Neural progenitor cell (in vitro differentiated cells): ENCODE measurements at regions not wholly inside any gene's neighbourhood (a gene's known extent, or its start where the extent isn't known, plus 50 kb on each side); places are given as distances from the start of the nearest gene placed in this dataset.

ENCODE experiments used
- DNase-seq: peaks from one replicate; pipeline ENCODE4 v3.0.0-alpha.2; 2016; ENCODE audit warnings: low spot score
- H2AFZ ChIP-seq: fragments of 200-600 bp; sonication (generic); replicated peaks from 2 replicates; pipeline ENCODE4 v1.6.1; 2016; ENCODE audit warnings: antibody characterized with exemption
- H3F3A ChIP-seq: fragments of 200-600 bp; sonication (generic); 2 replicates; pipeline ENCODE4 v1.6.1; 2016; ENCODE audit warnings: antibody characterized with exemption, low read depth
- H3K27ac ChIP-seq: fragments of 200-600 bp; sonication (generic); 2 replicates; pipeline ENCODE4 v1.5.1; 2016; ENCODE audit warnings: mild to moderate bottlenecking
- H3K27me3 ChIP-seq: fragments of 200-600 bp; sonication (generic); 2 replicates; pipeline ENCODE4 v1.6.1; 2016; ENCODE audit warnings: mild to moderate bottlenecking, moderate library complexity
- H3K36me3 ChIP-seq: fragments of 200-600 bp; sonication (generic); 2 replicates; pipeline ENCODE4 v1.5.1; 2016
- H3K4me1 ChIP-seq: fragments of 200-600 bp; sonication (generic); 2 replicates; pipeline ENCODE4 v1.6.1; 2016; ENCODE audit warnings: mixed run types
- H3K4me2 ChIP-seq: fragments of 200-600 bp; sonication (generic); 2 replicates; pipeline ENCODE4 v1.6.1; 2016
- H3K4me3 ChIP-seq: fragments of 200-600 bp; sonication (generic); 2 replicates; pipeline ENCODE4 v1.5.1; 2016
- H3K79me2 ChIP-seq: fragments of 200-600 bp; sonication (generic); 2 replicates; pipeline ENCODE4 v1.6.1; 2016; ENCODE audit warnings: low read depth
- H3K9ac ChIP-seq: fragments of 200-600 bp; sonication (generic); 2 replicates; pipeline ENCODE4 v1.6.1; 2016
- H3K9me3 ChIP-seq: fragments of 200-600 bp; sonication (generic); 2 replicates; pipeline ENCODE4 v1.5.1; 2016; ENCODE audit warnings: low read depth
- H4K20me1 ChIP-seq: fragments of 200-600 bp; sonication (generic); 2 replicates; pipeline ENCODE4 v1.6.1; 2016; ENCODE audit warnings: low read depth
- H3K27ac Mint-ChIP-seq: 3 replicates; pipeline ENCODE4 v1.8.0; 2021; ENCODE audit warnings: mixed read lengths
- H3K27me3 Mint-ChIP-seq: 2 replicates; pipeline ENCODE4 v1.8.0; 2022; ENCODE audit warnings: low read depth, mild to moderate bottlenecking, inconsistent platforms, moderate library complexity, mixed read lengths; ENCODE audit not compliant: insufficient read depth
- H3K36me3 Mint-ChIP-seq: 3 replicates; pipeline ENCODE4 v1.8.0; 2021; ENCODE audit warnings: mixed read lengths
- H3K4me1 Mint-ChIP-seq: 3 replicates; pipeline ENCODE4 v1.8.0; 2021; ENCODE audit warnings: mixed read lengths
- H3K4me3 Mint-ChIP-seq: 3 replicates; pipeline ENCODE4 v1.8.0; 2021; ENCODE audit warnings: mild to moderate bottlenecking, moderate library complexity, mixed read lengths
- H3K9me3 Mint-ChIP-seq: 3 replicates; pipeline ENCODE4 v1.8.0; 2020; ENCODE audit warnings: mixed read lengths
- EZH2 ChIP-seq: fragments of 200-600 bp; sonication (generic); IDR thresholded peaks from 2 replicates; pipeline ENCODE4 v1.6.1; 2017; ENCODE audit warnings: antibody characterized with exemption, mild to moderate bottlenecking, moderate library complexity
- EZH2phosphoT487 ChIP-seq: fragments of 200-600 bp; sonication (generic); IDR thresholded peaks from 2 replicates; pipeline ENCODE4 v1.6.1; 2017; ENCODE audit warnings: antibody characterized with exemption
- TF ChIP-seq, protein P1 (sequence below): fragments of 200-600 bp; sonication (generic); IDR thresholded peaks from 2 replicates; pipeline ENCODE4 v1.5.1; 2017; ENCODE audit warnings: antibody characterized with exemption, mild to moderate bottlenecking

DNA sequence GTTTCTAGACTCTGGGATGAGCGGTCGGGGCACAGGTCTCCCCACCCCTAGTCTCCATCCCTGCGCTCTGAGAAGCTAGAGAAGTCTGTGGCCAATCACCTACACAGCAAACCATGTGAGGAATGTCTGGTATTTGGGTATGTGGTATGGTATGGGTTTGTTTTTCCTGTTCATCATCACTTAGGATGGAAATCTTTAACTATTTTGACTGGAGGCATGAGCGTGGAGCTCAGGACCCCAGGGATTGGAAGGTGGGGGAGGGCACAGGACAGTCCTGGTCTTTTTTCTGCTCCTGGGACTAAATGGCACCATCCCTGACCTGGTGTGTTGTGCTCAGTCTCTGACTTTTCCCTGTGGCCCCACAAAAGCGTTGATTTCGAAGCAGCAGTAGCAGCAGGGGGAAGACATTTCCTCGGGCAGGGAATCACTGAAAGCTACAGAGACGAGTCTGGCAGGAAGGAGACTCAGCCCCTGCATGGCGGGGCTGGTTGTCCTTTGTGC, 191.7 kb upstream of the TPM1 start:
- Histone ChIP-seq H3K4me1 (peaks cover 22% of the 10 kb centered on the region), H3K27me3 (peaks cover 9% of the 10 kb centered on the region), H2AFZ (peak overlapping the region; percentile 30), H3F3A (peaks cover 4% of the 10 kb centered on the region), H3K79me2 (no peaks in the 10 kb centered on the region), H3K4me2 (no peak overlapping the region), H3K4me3 (no peak overlapping the region), H3K9ac (no peak overlapping the region), H3K9me3 (no peaks in the 10 kb centered on the region), H4K20me1 (no peaks in the 10 kb centered on the region), H3K27ac (no peak overlapping the region), H3K36me3 (no peaks in the 10 kb centered on the region)
- Mint-ChIP-seq H3K36me3 (no peaks in the 10 kb centered on the region), H3K27ac (peak overlapping the region; percentile 94), H3K27me3 (peaks cover 4% of the 10 kb centered on the region), H3K9me3 (peaks cover 2% of the 10 kb centered on the region), H3K4me1 (peaks cover 69% of the 10 kb centered on the region), H3K4me3 (no peak overlapping the region)
- DNase-seq: peak; percentile 26
- TF ChIP-seq EZH2: no peak
- TF ChIP-seq, protein P1, sequence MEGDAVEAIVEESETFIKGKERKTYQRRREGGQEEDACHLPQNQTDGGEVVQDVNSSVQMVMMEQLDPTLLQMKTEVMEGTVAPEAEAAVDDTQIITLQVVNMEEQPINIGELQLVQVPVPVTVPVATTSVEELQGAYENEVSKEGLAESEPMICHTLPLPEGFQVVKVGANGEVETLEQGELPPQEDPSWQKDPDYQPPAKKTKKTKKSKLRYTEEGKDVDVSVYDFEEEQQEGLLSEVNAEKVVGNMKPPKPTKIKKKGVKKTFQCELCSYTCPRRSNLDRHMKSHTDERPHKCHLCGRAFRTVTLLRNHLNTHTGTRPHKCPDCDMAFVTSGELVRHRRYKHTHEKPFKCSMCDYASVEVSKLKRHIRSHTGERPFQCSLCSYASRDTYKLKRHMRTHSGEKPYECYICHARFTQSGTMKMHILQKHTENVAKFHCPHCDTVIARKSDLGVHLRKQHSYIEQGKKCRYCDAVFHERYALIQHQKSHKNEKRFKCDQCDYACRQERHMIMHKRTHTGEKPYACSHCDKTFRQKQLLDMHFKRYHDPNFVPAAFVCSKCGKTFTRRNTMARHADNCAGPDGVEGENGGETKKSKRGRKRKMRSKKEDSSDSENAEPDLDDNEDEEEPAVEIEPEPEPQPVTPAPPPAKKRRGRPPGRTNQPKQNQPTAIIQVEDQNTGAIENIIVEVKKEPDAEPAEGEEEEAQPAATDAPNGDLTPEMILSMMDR: no peak
- TF ChIP-seq EZH2phosphoT487: no peak

DNA sequence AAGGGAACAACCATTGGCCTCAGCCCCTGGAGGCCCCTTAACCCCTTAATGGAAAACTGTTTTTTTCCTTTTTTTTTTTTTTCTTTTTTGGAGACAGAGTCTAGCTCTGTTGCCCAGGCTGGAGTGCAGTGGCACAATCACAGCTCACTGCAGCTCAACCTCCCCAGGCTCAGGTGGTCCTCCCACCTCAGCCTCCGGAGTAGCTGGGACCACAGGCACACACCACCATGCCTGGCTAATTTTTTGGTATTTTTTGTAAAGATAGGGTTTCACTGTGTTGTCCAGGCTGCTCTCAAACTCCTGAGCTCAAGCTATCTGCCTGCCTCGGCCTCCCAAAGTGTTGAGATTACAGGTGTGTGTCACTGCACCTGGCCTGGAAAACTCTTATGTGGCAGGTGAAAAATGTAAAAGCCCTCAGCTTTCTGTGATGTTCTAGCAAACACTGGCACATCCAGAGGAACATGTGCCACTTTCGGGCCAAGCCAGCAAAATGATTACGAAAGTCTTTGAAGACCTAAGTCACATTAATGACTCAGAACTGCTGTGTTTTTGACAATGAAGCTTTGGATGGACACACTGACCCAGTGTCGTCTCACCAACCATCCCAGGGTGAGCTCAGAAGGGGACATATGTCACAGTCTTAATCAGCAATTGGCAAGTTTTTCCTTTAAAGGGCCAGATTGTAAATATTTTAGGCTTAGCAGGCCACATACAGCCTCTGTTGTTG, 189.3 kb upstream of the TPM1 start:
- no peak overlapping the region for H2AFZ ChIP-seq

DNA sequence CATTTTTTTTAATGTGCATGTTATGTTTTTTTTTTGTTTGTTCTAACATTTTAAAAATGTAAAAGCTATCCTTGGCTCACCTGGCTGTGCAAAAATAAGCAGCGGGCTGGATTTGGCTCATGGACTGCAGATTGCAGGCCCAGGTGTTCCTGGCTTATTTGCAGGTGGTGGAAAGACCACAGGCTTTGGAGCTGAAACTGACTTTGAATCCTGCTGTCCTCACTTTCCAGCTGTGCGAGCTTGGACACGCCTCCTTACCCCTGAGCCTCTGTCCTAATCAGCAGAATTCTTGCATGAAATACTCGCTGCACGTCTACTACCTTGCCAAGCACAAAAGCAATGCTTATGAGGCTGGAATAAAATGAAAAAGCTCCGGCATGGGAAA, 188.7 kb upstream of the TPM1 start:
- H3K4me3 Mint-ChIP-seq: no peak overlapping the region
- Histone ChIP-seq H3K9ac (no peak overlapping the region), H3K27ac (no peak overlapping the region), H3K27me3 (peaks cover 9% of the 10 kb centered on the region), H3F3A (peaks cover 4% of the 10 kb centered on the region), H3K9me3 (no peaks in the 10 kb centered on the region), H4K20me1 (no peaks in the 10 kb centered on the region), H3K4me2 (no peak overlapping the region), H3K4me1 (peaks cover 20% of the 10 kb centered on the region), H3K36me3 (no peaks in the 10 kb centered on the region), H2AFZ (no peak overlapping the region), H3K4me3 (no peak overlapping the region), H3K79me2 (no peaks in the 10 kb centered on the region)
- H3K36me3 Mint-ChIP-seq: no peaks in the 10 kb centered on the region
- no peak for DNase-seq
- peaks cover 7% of the 10 kb centered on the region for H3K27me3 Mint-ChIP-seq
- peak overlapping the region; percentile 57 for H3K27ac Mint-ChIP-seq
- TF ChIP-seq, protein P1: no peak
- TF ChIP-seq EZH2: no peak
- no peak for TF ChIP-seq EZH2phosphoT487
- peaks cover 46% of the 10 kb centered on the region for H3K4me1 Mint-ChIP-seq
- H3K9me3 Mint-ChIP-seq: no peaks in the 10 kb centered on the region

More for the DNA sequence above, 189.3 kb upstream of the TPM1 start:
- no peak for TF ChIP-seq EZH2phosphoT487
- TF ChIP-seq, protein P1: no peak
- no peak for TF ChIP-seq EZH2
- Histone ChIP-seq H3K79me2 (no peaks in the 10 kb centered on the region), H3K4me3 (no peak overlapping the region), H3K27ac (no peak overlapping the region), H3K9me3 (no peaks in the 10 kb centered on the region), H3K4me2 (no peak overlapping the region), H4K20me1 (no peaks in the 10 kb centered on the region), H3K4me1 (peaks cover 20% of the 10 kb centered on the region), H3K9ac (no peak overlapping the region), H3F3A (peaks cover 4% of the 10 kb centered on the region), H3K27me3 (peaks cover 9% of the 10 kb centered on the region), H3K36me3 (no peaks in the 10 kb centered on the region)
- no peak overlapping the region for H3K27ac Mint-ChIP-seq
- DNase-seq: no peak
- H3K36me3 Mint-ChIP-seq: no peaks in the 10 kb centered on the region
- H3K27me3 Mint-ChIP-seq: peaks cover 7% of the 10 kb centered on the region
- peaks cover 51% of the 10 kb centered on the region for H3K4me1 Mint-ChIP-seq
- no peak overlapping the region for H3K4me3 Mint-ChIP-seq
- no peaks in the 10 kb centered on the region for H3K9me3 Mint-ChIP-seq
